Embryonic facial prominence (tissue), 1 donor: ENCODE measurements at regions not wholly inside any gene's neighbourhood (a gene's known extent, or its start where the extent isn't known, plus 50 kb on each side); places are given as distances from the start of the nearest gene placed in this dataset.
"Not testable (repeated sequence)": the region's sequence is repeated elsewhere in the genome, so short reads cannot be mapped to it uniquely, and the experiment has no call there.

Experiments
- DNase-seq: peaks from one replicate; pipeline ENCODE4 v3.0.0-alpha.2; 2016; ENCODE audit errors: extremely low spot score

GRCh38 chr22:19599626-19600243 is 75.5 kb upstream of the CLDN5 start:
- no peak for DNase-seq

- not testable (repeated sequence) for DNase-seq
These were observed 79.1 kb upstream of the CLDN5 start for GRCh38 chr22:19603346-19603745.

- no peak for DNase-seq
These were observed 79.6 kb upstream of the CLDN5 start for GRCh38 chr22:19603767-19604166.

GRCh38 chr22:19604711-19605268 is 80.6 kb upstream of the CLDN5 start:
- DNase-seq, result no peak

- no peak for DNase-seq
These were observed 81.5 kb upstream of the CLDN5 start for GRCh38 chr22:19605508-19606331.

GRCh38 chr22:19606332-19607191 is 82.4 kb upstream of the CLDN5 start:
- no peak for DNase-seq

GRCh38 chr22:19607192-19608002 is 83.2 kb upstream of the CLDN5 start:
- DNase-seq, result no peak

GRCh38 chr22:19608003-19608690 is 83.9 kb upstream of the CLDN5 start:
- DNase-seq, result no peak

- DNase-seq, result not testable (repeated sequence)
These were observed 85.5 kb upstream of the CLDN5 start for GRCh38 chr22:19609753-19610152.

GRCh38 chr22:19610518-19611253 is 86.5 kb upstream of the CLDN5 start:
- no peak for DNase-seq

GRCh38 chr22:19611590-19611989 is 87.4 kb upstream of the CLDN5 start:
- DNase-seq, result no peak

- DNase-seq, result no peak
These were observed 88.8 kb upstream of the CLDN5 start for GRCh38 chr22:19612866-19613572.

- DNase-seq, result no peak
These were observed 90.3 kb upstream of the CLDN5 start for GRCh38 chr22:19614536-19614863.

- DNase-seq, result no peak
These were observed 90.8 kb upstream of the CLDN5 start for GRCh38 chr22:19615001-19615461.

- DNase-seq, result no peak
These were observed 91.8 kb upstream of the CLDN5 start for GRCh38 chr22:19615867-19616581.

GRCh38 chr22:19619144-19620009 is 94.9 kb upstream of the SEPTIN5 start:
- DNase-seq, result no peak

- DNase-seq, result no peak
These were observed 93.4 kb upstream of the SEPTIN5 start for GRCh38 chr22:19620742-19621371.
